Ovary (tissue), 3 donors: ENCODE measurements at regions not wholly inside any gene's neighbourhood (a gene's known extent, or its start where the extent isn't known, plus 50 kb on each side); places are given as distances from the start of the nearest gene placed in this dataset.

Experiments used
- EP300 ChIP-seq: sonication (generic); formaldehyde crosslinking; IDR thresholded peaks from one replicate; pipeline ENCODE4 v1.6.1; 2017; ENCODE audit warnings: antibody characterized with exemption
- POLR2A ChIP-seq: fragments of 450-650 bp; IDR thresholded peaks from one replicate; pipeline ENCODE4 v1.6.1; 2017; ENCODE audit warnings: antibody characterized with exemption, mild to moderate bottlenecking, moderate library complexity
- TF ChIP-seq, protein P1 (sequence below), 3 donors: fragments of 450-650 bp in 2 of 3; fragments of 200-600 bp in 1 of 3; IDR thresholded peaks; one replicate each; pipeline versions ENCODE4 v1.5.1 to v1.8.0; 2016 to 2022; ENCODE audit warnings: antibody characterized with exemption in 3 of 3, mild to moderate bottlenecking in 1 of 3
- donor health status: DM: no; HTN: no; CAD: no.

DNA sequence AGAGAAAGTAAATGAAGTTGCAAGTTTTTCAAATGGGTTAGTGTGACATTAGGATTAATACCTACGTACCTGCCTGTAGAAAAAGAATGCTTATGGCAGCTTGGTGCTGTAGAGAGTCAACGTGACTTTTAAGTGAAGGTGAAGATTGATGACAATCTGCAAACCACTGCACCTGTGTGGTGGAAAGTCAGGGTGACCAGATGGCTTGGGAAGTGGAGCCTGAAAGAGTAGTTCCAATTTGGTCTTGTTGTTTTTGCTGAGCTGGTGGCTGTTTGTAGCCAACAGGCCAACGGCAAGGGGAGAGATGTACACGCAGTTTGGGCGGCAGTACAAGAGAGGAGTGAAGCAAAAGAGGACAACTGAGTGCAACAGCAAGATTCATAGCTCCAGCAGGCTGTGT lies 78.1 kb upstream of the JAK1 start:
- TF ChIP-seq, protein P1, sequence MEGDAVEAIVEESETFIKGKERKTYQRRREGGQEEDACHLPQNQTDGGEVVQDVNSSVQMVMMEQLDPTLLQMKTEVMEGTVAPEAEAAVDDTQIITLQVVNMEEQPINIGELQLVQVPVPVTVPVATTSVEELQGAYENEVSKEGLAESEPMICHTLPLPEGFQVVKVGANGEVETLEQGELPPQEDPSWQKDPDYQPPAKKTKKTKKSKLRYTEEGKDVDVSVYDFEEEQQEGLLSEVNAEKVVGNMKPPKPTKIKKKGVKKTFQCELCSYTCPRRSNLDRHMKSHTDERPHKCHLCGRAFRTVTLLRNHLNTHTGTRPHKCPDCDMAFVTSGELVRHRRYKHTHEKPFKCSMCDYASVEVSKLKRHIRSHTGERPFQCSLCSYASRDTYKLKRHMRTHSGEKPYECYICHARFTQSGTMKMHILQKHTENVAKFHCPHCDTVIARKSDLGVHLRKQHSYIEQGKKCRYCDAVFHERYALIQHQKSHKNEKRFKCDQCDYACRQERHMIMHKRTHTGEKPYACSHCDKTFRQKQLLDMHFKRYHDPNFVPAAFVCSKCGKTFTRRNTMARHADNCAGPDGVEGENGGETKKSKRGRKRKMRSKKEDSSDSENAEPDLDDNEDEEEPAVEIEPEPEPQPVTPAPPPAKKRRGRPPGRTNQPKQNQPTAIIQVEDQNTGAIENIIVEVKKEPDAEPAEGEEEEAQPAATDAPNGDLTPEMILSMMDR (IDR thresholded peaks at IDR 0.05), result no peak
- TF ChIP-seq POLR2A (no peak), EP300 (no peak)
